GM19328 (cell line): ENCODE measurements at regions not wholly inside any gene's neighbourhood (a gene's known extent, or its start where the extent isn't known, plus 50 kb on each side); places are given as distances from the start of the nearest gene placed in this dataset.

Experiments
- ATAC-seq: cut with Tn5 transposase; IDR thresholded peaks from one replicate; pipeline ENCODE4 v1.9.1; 2021; ENCODE audit warnings: mild to moderate bottlenecking, moderate library complexity; ENCODE audit not compliant: unreplicated experiment

- ATAC-seq = no peak
Observed at GRCh38 chr14:61891810-61892209, 129.6 kb downstream of the SNAPC1 start.

GRCh38 chr14:61893371-61893940 lies 131.2 kb downstream of the SNAPC1 start:
- ATAC-seq = no peak

- ATAC-seq = no peak
Observed at GRCh38 chr14:61894452-61895077, 132.3 kb downstream of the SNAPC1 start.

GRCh38 chr14:61897300-61897699 lies 135.1 kb downstream of the SNAPC1 start:
- ATAC-seq = no peak

GRCh38 chr14:61898568-61898967 lies 136.3 kb downstream of the SNAPC1 start:
- ATAC-seq = no peak

GRCh38 chr14:61899497-61899896 lies 137.3 kb downstream of the SNAPC1 start:
- ATAC-seq = no peak

GRCh38 chr14:61904946-61905345 lies 142.7 kb downstream of the SNAPC1 start:
- ATAC-seq = no peak

- no peak for ATAC-seq
Observed at GRCh38 chr14:61911574-61911973, 149.4 kb downstream of the SNAPC1 start.

GRCh38 chr14:61918998-61919397 lies 156.8 kb downstream of the SNAPC1 start:
- no peak for ATAC-seq

- ATAC-seq = no peak
Observed at GRCh38 chr14:61923348-61923747, 161.1 kb downstream of the SNAPC1 start.

GRCh38 chr14:61925043-61925442 lies 162.8 kb downstream of the SNAPC1 start:
- no peak for ATAC-seq

GRCh38 chr14:61925732-61926435 lies 163.7 kb downstream of the SNAPC1 start:
- no peak for ATAC-seq

- ATAC-seq = no peak
Observed at GRCh38 chr14:61927060-61927459, 164.8 kb downstream of the SNAPC1 start.

GRCh38 chr14:61927520-61927919 lies 165.3 kb downstream of the SNAPC1 start:
- no peak for ATAC-seq

- no peak for ATAC-seq
Observed at GRCh38 chr14:61928300-61928699, 166.1 kb downstream of the SNAPC1 start.

GRCh38 chr14:61928701-61929100 lies 166.5 kb downstream of the SNAPC1 start:
- no peak for ATAC-seq

GRCh38 chr14:61929651-61930050 lies 167.4 kb downstream of the SNAPC1 start:
- ATAC-seq = no peak

- no peak for ATAC-seq
Observed at GRCh38 chr14:61930101-61930857, 168.1 kb downstream of the SNAPC1 start.

- ATAC-seq = no peak
Observed at GRCh38 chr14:61932974-61933373, 170.8 kb downstream of the SNAPC1 start.

GRCh38 chr14:61934385-61934784 lies 172.2 kb downstream of the SNAPC1 start:
- no peak for ATAC-seq

- no peak for ATAC-seq
Observed at GRCh38 chr14:61939776-61940175, 177.6 kb downstream of the SNAPC1 start.
